Muscle of back (tissue), 3 donors: ENCODE measurements at regions not wholly inside any gene's neighbourhood (a gene's known extent, or its start where the extent isn't known, plus 50 kb on each side); places are given as distances from the start of the nearest gene placed in this dataset.
"Not testable (repeated sequence)": the region's sequence is repeated elsewhere in the genome, so short reads cannot be mapped to it uniquely, and the experiment has no call there.

Source experiments
- DNase-seq, 3 donors: peaks; one replicate each; pipeline versions ENCODE4 v3.0.0 to v3.0.0-alpha.2; 2013

DNA sequence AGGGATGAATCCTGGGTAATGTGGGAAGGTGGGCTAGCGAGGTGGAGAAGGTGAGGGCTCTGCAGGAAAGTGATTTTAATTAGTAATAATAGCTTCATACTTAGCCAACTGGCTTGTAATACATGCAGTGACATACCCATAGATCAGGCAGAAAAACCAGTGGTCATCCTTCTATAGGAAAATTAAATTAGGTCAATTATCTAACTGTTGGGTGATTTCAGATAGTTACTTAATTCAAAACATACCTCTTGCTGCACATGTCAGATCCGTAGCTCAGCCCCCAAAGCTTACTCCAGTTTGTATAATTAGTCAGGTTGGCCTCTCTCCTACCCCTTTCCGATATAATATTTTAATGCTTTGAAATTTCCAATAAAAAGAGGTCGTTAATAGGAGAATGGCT, 137.0 kb downstream of the TMEM114 start:
- no peak for DNase-seq

DNA sequence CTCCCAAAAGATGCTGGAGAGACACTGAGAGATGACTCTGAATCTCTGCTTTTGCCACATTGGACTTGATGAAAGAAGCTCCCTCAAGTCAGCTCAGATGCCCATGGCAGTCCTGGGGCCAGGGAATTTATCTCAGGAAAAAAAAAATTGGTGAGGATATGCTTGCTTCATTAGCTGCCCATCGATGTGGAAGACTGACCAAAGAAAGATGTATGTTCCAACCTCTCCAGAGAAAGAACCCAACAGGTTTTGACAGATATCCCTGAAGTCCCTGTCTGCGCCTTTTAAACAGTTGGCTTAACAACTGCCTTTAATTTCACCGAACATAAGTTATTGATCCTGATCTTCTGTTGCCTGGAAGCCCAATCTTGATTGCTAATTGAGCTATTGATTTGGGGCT, 137.4 kb downstream of the TMEM114 start:
- no peak for DNase-seq

DNA sequence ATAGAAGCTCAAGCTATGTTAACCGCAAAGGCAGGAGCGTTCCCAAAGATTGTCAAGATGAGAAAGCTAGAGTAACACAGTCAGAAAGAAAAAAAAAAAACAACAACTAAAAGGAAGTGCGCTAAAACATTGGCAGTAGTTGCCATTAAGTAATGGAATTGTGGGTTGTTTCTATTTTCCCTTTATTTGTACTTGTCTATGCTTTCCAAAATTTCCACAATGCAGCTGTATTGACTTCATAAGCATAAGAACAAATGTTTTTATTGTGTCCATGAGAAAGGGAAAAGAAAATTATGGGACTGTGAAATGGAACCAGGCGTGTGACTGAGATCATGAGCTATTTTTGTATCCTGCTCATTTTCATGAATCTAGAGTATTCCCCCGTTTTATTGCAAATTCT, 153.4 kb downstream of the TMEM114 start:
- DNase-seq, result peak; percentile 12 to 65 (median 21)

DNA sequence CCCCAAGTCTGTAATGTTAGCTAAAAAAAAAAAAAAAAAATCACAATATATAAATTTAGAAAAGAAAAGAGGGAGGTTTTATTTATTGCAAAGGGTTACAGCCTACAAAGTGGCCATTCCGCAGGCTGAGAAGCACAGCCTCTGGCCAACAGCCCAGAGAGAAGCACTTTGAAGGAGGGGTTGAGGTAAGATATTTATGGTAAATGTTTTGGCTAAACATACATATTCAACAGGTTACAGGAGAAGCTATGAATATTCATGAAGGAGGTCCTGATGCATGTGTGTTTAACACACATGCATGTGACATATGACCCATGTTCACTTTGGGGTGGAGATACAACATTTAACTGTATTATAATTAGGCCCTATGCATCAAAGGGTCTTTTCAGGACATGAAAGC, 158.5 kb downstream of the TMEM114 start:
- DNase-seq, result no peak

DNA sequence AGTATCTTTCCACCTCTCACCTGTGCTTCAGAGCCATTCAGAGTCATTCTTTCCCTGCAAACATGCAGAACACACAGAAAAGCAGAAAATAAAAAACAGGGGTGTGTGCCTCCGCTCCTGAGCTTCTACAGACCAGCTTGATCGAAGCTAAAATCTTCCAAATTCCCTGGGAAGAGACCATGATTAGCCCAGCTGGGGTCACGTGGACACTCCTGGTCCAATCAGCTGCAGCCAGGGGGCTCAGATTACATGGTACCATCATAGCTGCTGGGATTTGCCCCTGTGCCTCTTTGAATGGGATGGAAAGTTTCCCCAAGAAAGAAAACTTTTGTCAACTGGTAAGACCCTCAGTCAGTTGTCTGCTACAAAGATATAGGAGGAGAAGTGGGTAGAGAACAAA, 159.9 kb downstream of the TMEM114 start:
- no peak for DNase-seq

DNA sequence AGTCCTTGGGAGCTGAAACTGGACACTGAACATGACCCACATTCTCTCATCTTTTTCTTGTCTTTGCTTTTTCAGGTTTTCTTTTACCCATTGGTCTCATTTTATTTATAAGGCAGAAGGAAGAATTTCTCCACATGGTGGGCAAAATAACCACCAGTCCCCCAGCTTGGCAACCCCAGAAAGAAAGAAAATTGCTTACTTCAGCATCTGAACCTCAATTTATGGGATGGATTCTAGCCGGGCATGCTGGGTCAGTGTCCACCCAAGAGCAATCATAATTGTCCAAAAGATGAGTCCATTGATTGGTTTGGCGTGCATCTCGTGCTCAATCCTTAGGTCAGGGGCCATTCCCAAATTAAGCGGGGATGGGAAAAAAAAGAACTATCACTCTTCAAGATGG, 163.7 kb downstream of the TMEM114 start:
- DNase-seq, result no peak

DNA sequence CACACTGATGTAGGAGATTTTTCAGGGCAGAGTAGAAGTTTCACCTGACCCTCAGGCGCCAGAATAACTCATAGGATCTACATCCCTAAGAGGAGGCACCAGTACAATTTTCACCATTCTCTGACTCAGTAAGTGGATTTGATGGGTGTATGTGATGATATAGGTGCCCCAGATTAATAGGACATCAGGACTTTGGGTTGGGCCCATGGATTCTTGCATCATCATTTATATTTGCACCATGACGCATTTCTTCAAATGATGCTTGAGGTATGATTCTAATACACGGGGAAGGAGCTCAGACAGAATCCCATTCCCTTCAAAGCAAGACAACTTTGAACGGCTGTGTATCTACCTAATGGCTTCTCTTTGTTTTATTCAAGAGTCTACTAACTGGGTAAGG, 173.2 kb downstream of the TMEM114 start:
- no peak for DNase-seq

DNA sequence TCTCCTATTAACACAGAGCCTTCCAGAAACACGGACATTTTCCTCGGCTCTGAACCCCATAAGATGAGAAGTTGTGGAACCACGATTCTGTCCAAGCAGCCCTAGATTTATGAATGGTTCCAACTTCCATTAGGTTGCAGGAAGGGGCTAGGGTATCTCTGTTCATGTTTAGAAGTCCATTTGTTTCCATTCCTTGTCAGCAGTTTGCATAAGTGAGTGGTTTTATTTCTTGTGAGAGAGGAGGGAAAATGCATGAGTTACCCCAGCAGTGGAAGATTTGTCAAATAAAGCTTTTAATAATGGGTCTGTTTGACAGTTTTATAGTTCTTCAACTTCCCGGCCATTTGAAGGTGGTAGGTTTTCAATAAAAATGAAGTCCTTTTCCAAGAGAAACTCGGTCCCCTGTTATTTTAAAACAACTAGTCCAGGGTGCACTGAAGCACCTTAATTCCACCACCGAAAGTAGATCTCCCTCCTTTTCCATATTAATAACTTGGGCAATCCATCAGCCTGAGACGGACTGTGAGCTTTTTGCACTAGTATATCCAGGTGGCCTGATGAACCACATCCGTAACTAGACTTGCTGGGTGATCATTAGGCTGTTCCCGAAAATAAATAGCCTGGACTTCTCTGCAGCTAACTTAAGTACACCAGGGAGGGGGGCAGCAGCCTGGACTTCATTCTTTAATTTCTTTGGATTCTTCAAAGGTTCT, 181.3 kb downstream of the TMEM114 start:
- no peak for DNase-seq

DNA sequence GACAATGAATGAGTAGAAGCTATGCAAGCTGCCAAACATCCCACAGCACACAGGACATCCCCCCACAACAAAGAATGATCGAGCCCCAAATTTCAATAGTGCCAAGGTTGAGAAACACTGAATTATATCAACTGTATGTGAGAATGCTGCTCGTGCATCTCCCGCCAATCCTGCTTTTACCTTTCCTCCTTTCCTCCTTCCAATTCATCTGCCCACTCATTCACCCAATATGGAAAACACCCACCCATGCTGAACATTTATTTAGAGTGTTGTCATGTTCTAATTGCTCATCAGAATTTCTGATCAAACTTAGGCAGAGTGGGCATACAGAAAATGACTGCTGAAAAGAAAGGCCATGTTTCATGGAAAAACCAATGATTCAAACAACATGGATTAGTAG, 183.0 kb downstream of the TMEM114 start:
- DNase-seq, result no peak

DNA sequence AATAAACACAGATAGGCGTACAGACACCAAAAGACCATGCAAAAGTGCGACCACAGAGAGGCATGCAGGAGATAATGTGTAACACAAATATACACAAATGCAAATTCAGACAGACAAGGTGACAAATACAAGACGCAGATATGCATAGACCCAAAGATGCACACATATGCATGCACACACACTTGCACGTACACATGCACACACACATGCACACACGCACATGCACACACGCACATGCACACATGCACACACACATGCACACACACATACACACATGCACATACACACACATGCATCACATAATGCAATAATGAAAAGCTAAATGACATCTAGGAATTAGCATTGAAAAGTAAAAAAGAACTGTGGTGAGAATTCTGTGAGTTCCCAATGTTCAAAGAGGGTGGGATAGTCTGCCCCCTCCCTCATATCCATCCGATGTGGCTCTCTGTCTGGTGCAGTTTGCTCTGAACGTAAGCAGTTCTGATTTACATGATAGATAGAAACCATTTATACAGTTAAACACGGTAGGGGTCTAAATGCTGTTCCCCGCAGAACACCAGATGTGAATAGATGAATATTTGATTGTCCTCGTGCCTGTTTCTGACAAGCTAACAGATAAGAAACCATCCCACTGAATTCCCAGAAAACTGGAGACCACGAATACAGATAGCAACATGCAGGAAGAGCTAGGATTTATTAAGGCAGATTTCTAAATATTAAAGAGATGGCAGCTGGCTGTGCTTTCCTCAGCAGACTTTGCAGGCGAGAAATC, 186.1 kb downstream of the TMEM114 start:
- DNase-seq, result no peak

DNA sequence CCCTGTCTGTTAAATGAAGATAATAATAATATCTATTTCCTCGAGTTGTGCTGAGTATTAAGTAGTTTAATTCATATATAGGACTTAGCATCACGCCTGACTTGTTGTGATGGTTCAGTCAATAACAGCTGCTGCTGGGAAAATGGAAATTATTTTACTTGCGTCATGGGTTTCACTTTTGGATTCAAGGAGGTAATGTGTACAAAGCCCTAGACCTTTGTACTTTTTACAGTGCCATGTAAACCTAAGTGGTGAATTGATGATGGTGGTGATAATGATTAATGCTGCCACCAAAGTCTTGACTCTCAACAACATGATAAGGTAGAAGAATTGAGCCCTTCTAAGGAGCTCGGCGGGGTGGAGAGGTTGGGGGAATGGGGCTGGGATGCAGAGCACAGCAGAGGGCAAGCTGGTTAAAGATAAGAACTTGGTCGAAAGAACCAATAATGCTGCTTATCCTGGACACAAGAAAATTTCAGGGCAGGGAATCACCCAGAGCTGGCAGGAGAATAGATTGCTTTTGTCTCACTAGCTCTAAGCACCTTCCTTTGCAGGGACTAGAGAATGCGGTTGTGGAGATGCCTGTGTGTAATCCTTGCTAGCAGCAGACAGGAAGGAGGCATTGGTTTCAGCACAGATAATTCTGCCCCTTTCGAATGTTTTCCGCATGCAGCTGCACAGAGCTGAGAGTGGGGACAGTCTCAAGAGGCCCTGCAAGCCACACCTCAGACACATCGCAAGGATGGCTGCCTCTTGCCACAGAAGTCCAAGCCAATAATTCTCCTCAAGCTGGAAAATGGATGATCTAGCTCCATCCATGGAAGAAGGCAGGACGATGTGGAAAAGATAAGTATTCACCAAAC, 187.1 kb downstream of the TMEM114 start:
- no peak for DNase-seq

DNA sequence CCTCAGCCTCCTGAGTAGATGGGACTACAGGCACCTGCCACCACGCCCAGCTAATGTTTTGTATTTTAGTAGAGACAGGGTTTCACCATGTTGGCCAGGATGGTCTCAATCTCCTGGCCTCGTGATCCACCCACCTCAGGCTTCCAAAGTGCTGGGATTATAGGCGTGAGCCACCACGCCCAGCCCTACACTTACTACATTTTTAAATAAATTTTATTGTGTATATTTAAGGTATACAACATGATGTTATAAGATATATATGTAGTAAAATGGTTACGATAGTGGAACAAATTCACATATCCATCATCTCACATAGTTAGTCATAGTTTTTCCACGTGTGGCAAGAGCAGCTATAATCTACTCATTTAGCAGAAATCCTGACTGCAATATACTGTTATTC, 189.6 kb downstream of the TMEM114 start:
- not testable (repeated sequence) for DNase-seq

DNA sequence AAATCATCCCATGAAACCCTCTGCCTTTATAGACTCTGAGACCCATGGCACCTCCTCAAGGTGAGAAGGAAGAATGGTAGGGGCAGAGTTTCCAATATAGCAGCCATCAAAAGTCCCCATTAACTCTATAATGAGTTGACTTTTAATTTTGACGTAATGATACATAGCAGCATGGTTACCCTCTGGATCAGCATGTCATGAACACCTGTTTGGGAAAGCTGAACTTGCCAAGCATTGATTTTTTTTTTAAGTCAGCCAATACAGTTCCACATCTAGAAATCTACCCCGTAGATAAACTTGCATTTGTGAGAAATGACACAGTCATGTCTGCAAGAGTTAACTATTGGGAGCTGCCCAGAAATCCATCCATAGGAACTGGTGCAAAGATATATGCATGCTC, 191.8 kb downstream of the TMEM114 start:
- no peak for DNase-seq

DNA sequence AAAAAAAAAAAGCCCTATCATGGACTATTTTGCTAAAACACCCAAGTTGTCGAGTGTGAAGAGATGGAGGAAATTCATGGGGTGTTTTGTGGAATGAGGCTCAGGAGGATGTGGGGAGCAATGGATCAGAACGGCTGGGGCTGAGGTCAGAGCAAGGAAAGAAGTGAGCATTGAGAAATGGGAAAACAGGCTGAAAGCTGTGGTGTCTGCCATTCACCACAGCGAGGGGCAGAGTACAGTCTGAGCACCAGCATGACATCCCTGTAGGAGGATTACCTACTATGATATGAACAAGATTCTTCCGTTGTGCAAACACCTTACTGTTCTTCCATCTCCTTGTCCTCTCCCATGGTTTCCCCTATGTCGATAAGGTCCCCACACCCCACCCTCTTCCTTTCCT, 193.1 kb downstream of the TMEM114 start:
- DNase-seq, result no peak

DNA sequence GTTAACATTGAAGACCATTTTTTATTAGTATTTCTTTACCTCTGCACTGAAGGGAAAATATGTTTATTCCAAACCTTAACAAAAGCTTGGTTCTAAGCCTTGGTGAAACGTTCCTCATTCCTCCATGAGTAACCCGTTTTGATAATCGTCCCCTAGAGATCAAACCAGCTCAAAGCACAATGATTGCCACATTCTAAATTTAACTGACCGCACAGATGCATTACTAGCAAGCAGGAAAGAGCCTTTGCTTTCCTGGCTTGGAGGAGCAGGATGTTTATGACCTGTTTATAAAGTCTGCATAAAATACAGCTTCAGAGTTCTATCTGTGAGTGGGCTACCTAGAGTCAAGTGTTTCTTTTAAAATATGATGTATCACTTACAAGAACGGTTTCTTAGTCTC, 193.8 kb downstream of the TMEM114 start:
- DNase-seq, result no peak

DNA sequence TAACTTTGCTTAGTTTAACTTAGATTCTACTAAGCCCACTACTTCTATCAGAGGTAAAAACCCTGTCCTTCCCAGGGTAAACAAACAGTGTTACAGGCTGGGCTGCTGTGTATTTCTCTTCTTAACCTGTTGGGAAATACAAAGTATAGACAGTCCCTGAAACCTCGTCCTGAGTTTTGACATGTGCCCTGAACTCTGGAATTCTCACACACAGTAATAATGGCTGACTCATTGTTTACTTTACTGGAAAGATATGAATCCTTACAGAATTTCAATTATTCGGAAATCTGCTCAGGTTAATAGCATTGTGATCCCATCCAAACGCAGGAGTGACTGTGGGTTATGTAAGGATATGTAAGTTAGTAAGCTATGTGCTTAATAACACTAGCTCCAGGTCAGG, 199.1 kb downstream of the TMEM114 start:
- DNase-seq, result no peak

DNA sequence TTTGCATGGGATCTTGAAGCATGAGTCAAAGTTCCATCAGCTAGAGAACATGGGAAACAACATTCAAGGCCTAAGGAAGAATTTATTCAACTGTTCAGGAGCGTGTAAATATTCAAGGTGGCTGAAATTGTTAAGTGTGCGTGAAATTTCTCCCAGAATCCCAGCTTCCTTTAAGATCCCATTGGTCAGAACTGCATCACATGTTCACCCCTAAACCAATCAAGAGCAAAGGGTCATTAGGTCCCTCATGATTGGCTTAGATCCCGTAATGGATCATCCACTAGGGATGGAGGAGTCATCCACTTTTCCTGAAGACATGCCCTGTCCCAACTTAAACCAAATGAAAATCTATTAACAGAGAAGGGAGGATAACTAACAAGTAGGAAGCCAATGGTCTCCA, 201.6 kb downstream of the TMEM114 start:
- DNase-seq, result no peak

DNA sequence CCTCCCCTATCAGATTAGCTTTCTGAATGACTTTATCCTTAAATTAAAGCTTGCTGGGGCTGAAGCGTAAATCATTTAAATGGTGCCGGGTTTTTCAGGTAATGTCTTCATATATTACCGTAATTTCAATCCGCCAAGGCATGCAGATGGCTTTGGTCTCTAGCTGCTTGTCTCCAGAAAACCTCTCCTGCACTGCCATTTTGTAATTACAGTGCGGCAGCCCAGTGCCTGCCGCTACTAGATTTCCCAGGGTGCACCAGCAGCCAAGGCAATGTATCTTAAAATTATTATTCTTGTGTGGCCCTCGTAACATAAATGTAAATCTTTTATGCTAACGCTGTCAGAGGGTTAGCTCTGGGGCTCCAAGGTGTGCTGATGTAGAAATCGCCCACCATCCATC, 208.5 kb downstream of the TMEM114 start:
- no peak for DNase-seq

DNA sequence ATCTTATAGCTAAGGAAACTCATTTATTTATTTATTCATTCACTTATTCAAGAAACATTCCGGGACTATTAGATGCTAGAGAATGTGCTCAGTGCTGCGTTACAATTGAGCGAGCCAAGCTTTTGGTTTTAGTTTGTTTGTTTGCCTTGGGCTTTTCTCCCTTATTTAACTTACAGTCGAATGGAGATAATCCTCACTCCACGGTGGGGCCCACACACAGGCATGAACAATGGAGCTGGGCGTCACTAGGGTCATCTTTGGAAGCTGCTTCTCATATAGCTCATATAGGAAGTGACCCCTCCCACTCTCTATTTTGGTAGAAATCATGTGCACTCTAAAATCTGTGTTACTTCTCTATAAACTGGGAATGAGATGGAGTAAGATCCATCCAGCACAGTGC, 210.0 kb downstream of the TMEM114 start:
- no peak for DNase-seq

DNA sequence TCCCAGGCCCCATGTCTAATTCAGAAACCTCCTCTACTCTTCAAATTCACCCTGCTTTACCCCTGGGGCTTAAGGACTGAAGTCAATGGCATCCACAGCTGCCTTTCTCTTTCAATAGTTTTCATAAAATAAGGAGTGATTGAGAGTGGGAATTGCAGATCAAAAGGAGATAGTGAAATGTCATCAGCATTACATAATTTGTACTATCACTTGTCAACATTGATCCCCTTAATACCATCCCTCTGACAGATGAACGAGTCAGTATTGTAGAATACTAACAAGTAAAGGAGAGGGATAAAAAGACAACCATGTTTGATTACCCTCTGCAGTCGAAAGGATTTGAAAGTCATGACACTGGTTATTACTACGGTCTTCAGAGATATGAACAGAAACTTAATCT, 212.4 kb downstream of the TMEM114 start:
- no peak for DNase-seq

DNA sequence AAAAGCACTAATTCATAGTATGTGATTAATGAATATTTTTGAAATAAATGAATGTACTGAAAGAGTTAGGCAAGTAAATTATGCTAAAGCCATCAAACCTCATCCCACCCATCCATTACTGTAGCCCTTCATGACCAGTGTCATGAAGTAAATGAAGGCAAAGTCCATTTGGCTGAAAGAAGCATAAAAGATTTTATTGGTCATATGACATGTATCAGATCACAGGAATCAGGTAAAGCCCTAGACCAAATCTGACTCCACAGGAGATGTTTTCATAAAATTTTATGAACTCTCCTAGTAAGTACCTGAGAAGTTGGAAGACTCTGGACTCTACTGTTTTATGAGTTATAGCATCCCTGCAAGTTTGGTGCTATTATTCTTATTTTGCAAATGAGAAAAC, 213.5 kb downstream of the TMEM114 start:
- DNase-seq, result no peak

DNA sequence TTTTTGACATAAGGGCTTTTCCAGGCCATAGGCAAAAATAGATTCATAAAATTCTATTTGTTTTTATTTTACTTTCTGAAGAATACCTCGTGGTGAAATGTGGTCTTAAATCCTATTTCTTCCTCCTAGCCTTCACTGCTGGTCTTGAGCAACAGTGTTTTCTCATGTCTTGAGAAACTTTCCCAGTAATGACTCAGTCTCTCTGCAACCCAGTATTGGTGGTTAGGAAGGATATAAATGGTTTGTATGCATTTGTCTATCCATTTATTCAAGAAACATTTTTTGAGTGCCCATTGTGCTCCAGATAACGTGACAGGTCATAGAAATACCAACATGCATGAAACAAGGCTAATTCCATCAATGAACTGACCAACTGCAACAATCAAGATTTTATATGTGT, 213.9 kb downstream of the TMEM114 start:
- DNase-seq, result no peak

DNA sequence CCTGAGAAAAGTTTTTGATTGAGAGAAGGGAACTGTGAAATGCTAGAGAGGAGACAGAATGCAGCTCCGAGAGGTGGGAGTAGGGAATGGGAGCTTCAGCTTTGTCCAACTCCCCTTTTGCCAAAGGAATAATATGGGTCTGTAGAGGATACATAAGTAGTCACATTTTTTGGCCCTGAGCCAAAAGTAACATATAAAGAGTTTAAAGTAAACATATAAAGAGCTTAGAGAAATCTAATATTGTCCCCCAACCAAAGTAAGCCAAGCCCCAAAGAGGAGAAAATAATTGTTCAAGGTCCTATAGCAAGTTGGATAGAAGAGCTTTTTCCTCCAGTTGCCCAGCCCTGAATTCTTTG, 215.1 kb downstream of the TMEM114 start:
- DNase-seq, result peak in 1 of 3 donors; percentile 3
